Activated CD4-positive, CD25-positive, alpha-beta regulatory T cell treated with anti-CD3 and anti-CD28 coated beads, Interleukin-2, amount 50 U/mL, for 24 hours (primary cell): ENCODE measurements at regions not wholly inside any gene's neighbourhood (a gene's known extent, or its start where the extent isn't known, plus 50 kb on each side); places are given as distances from the start of the nearest gene placed in this dataset.
"Not testable (repeated sequence)": the region's sequence is repeated elsewhere in the genome, so short reads cannot be mapped to it uniquely, and the experiment has no call there.

Experiments used
- ATAC-seq, 2 donors: fragments of 150-1000 bp; cut with Tn5 transposase; one replicate each; pipeline ENCODE4 v1.10.0; 2021; ENCODE audit warnings: mild to moderate bottlenecking in 1 of 2, moderate library complexity in 1 of 2

DNA sequence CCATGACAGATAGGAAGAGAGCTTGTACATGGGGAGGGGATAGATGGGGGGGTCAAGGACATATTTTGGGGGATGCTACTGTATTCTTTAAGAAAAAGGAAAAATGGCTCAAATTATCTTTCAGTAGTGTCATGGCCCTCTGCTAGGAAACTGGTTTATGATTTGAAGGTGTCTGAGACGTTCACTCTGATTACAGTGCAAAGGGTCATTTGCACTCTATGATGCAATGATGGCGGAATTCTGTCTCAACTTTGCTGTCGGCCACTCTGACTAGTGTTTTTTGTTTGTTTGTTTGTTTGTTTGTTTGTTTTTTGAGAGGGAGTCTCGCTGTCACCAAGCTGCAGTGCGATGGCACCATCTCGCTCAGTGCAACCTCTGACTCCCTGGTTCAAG, 180.0 kb downstream of the SOX4 start:
- no peak for ATAC-seq

DNA sequence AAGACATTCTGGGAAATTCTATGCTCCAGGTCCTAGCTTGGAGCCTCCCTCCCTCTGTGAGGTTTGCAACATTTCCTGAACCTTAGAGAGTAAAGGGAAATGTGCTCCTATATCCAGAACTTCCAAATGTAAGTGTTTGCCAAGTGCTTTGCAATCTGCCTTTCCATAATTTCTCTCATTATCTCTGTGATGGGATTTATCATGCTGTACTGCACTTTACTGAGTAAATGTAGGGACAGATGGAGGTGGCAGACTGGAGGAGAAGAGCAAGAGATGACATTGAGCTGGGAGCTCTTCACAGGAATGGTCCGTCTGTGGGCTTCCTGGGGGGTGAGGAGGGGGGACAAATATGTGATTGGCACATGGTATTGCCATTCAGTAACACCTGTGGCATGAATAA, 184.3 kb downstream of the SOX4 start:
- ATAC-seq, result no peak

DNA sequence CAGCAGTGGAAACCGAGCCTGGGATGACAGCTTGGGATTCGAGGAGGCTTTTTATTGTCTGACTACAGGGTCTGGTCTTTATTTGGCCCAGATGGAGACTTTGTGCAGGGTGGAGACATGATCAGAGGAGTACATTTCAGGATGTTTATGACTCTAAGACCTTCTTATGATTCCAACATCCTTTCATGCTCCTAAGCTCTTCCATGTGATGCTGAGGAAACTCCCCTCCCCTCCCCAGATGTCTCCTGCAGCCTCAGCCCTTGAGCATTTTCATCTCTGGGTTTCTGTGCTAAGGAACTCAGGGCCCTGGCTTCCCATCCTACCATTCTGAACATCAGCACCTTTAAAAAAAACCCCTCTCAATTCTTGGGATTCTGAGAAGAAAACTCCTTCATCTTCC, 186.6 kb downstream of the SOX4 start:
- no peak for ATAC-seq

DNA sequence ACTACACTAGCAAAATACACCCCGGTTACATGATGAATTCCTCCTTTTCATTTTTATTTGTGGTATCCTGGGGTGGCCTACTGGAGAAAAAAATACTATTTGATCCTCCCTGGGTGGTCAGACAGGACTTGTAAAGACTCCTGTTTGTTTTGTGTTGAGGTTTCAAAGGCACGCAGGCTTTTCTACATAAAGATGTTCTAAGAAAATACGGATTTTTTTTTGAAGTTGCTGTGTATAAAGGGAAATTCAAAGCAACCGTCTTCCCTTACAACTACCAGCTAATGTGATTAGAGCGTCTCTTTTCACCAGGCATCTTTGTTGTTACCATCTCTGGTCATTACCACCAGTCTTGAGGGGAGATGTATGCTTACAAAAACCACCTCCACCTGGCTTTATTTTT, 187.1 kb downstream of the SOX4 start:
- ATAC-seq, result no peak

DNA sequence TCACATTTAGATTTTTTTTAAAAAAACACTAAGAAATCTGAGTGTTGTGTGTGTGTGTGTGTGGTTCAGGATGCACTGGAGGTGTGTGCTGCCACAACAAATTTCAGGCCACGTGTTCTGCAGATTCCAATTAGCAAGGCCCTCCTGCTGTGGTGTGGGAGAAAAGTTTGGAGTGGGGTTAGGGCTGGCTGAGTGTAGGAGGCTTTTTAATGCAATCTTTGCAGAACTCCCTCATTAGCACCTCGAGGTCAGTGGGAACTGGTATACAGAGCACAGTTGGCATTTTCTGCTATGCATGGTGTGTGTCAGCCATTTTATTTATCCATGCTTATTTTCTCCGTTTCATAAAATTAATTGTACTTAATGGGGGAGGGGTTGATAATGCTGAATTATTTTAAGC, 187.6 kb downstream of the SOX4 start:
- ATAC-seq, result no peak

DNA sequence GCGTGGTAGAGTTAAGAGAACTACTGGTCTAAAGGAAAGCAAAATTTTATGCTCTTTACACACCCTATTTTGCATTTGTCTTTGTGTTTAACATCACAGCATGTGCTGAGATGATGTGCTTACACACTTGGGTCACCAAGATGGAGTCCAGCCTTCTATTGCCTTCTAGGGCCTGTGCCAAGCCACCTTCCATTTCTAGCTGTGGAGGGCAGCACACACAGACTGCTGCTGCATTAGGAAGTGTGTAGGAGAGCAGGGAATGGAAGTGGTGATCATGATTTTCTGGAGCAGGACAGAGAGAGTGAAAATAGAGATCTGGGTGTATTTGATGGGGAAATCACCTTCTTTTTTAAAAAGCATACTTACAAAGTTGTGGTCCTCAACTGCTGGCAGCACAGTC, 191.6 kb downstream of the SOX4 start:
- ATAC-seq, result no peak

DNA sequence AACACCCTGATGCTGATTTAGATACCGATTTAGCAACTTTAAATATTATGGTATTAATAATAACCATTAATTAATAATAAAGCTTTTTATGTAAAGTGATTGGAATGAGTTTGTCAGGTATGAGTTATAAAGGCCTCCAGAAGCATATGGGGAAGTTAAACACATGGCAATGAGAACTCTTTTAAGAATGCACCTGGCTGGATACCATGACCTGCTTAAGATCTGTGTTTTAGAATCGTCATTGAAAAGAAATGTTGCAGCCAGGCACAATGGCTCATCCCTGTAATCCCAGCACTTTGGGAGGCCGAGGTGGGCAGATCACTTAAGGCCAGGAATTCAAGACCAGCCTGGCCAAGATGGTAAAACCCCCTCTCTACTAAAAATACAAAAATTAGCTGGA, 197.5 kb downstream of the SOX4 start:
- ATAC-seq, result no peak

DNA sequence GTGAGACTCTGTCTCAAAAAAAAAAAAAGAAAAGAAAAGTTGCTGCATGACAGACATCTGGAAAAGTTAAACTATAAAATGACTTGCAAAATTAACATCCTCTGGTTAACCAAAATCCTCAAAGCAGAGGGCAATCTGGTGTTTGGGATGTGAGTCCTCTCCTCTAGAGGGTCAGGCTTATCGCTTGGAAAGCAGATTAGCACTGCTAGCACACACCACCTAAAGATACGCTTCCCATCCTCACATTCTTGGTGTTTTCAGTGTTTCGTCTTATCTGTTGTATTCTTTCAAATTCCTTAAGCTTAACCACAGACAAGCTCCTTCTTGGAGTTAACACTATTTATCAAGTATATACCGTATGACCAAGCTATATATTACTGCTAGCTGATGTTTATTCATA, 198.0 kb downstream of the SOX4 start:
- ATAC-seq, result no peak

DNA sequence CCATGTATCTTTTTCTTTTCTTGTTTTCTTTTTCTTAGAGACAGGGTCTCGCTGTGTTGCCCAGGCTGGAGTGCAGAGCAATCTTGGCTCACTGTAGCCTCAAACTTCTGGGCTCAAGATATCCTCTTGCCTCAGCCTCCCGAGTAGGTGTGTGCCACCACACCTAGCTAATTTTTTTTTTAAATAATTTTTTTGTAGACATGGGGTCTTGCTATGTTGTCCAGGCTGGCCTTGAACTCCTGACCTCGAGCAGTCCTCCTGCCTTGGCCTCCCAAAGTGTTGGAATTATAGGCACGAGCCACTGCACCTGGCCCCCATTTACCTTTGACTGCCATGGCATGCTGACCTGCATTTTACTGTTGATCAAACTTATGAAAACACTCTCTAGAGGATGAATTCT, 198.6 kb downstream of the SOX4 start:
- no peak for ATAC-seq

DNA sequence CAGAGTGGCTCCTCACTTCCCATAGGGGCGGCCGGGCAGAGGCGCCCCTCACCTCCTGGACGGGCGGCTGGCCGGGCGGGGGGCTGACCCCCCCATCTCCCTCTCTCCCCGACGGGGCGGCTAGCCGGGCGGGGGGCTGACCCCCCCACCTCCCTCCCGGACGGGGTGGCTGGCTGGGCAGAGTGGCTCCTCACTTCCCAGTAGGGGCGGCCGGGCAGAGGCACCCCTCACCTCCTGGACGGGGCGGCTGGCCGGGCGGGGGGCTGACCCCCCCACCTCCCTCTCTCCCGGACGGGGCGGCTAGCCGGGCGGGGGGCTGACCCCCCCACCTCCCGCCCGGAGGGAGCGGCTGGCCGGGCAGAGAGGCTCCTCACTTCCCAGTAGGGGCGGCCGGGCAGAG, 203.4 kb downstream of the SOX4 start:
- not testable (repeated sequence) for ATAC-seq

DNA sequence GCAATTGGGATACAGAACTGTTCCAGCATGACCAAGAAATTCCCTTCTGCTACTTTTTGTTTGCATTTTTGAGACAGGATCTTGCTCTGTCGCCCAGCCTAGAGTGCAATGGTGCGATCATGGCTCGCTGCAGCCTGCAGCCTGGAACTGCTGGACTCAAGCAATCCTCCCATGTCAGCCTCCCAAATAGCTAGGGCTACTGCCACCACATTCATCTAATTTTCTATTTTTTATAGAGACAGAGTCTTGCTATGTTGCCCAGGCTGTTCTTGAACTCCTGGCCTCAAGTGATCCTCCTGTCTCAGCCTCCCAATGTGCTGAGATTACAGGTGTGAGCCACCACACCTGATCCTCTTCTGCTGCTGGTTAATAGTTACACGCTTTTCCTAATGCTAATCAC, 204.9 kb downstream of the SOX4 start:
- ATAC-seq, result no peak

DNA sequence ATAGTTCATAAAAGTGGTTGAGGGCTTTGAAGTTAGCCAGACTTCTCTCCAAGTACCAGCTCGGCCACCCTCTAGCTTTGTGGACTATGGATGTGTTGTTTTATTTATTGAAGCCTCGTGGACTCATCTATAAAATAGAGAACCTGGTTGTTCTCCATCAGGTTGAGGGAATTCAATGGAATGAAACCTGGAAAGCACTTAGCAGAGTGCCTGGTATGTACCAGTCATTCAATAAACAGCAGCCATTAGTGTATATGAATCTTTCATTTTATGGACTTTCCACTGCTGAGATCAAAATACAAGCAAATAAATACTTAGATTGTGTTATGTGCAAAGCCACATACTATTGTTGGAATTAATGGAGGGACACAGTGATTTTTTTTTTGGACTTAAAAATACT, 206.8 kb downstream of the SOX4 start:
- no peak for ATAC-seq

DNA sequence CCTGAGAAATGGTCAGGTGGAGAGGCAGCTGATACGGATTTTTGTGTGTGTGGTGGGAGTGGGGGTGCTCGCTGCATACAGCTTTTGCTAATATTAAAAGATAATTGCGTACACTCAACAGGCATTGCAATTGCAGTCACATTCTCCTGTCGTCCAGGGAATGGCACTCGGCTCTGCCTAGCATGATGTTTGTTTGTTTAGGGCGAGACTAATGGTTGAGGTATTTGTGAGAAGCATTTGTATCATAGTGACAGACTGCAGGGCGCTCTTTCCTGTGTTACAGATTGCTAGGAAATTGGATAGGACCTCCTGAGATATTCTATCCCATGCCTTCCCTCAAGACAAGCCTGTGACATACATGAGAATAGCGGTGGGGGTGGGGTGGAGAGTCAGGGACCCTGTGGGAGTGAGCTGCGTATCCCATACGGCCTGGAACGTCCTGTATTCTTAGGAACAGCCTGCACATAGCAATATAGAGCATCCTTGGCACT, 207.4 kb downstream of the SOX4 start:
- no peak for ATAC-seq

DNA sequence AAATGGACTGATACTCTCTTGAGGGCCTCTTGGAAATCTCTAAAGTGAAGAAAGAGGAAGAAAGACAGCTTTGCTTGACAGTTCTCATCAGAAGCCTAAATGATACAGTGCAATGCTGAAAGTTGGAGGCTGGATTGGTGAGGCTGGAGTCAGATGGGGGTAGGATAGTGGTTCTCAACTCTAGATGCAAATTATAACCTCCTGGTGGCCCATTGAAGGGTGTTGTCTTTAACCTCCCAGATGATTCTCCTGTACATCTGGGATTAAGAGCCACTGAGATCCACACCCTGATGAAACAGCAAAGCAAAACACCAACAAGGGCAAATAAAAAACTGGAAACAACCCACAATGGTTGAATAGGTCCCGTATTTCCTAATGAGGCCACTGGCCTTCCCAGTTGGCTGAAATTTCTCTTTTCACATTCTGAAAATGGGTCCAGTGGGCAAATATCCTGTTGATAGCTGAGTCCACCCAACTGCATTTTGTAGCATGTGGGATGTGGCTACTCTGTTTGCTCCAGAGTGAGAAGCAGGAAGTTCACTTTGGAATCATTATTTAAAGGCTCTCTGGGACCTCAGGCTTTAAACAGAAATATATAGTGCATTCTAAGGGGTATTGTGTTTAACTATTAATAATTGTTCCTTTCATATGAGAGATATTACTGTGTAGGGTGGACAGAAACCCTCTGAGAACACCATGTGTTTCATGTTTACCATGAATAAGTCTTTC, 208.1 kb downstream of the SOX4 start:
- no peak for ATAC-seq

DNA sequence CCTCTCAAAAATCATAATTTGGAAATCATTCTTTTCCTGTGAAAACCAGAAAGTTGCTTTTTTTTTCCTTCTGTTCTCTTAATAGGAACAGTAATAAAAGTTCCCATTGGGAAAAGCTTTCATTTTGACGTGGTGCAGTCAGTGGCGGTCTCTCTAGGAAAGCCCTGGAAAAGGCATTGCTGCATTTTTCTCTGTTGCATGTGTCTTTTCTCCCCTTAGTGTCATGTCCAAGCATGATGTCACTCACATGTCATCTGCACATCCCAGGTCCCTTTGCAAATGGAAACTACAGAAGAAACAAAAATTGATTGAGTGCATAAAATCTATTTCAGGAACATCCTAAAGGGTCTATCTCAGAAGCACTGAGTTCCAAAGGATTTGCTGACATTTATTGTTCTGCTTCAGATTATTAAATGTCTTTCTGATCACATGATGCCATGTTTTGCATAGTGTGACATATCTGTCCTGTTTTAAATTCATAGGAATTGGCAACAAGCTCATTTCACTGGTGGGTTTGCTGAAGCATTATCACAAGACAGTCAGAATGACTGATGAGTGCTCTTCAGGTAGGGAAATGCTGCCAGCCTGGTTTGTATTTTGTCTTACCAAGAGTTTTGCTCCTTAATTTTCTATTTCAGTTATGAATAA, 208.7 kb downstream of the SOX4 start:
- ATAC-seq, result no peak

DNA sequence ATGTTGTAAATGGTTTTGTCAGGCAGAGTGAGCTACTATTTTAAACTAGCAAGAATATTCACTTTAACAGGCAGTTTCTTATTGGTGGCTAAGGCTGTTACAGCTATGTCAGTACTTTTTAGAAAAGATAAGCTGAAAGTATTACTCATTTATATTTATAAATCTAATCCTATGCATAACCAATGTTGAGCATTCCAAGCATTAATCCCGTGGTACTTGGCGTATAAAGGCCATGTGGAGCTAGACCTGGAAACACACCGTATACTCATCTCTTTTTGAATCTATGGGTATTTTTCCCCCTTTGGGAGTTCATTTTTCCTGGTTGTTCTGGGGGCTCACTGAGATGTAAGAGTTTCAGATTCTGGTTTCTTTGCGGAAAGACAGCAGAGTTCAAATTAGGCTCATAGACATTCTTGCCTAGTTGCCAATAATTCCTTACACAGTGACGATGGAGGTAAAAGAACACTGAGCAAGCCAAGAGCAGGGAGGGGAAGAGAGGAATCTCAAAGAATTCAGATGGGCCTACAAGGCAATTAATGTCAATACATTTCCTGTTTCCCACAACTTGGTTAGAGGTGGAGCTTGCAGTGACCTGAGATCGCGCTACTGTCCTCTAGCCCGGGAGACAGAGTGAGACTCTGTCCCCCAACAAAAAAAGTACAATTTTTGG, 211.5 kb downstream of the SOX4 start:
- ATAC-seq, result no peak

DNA sequence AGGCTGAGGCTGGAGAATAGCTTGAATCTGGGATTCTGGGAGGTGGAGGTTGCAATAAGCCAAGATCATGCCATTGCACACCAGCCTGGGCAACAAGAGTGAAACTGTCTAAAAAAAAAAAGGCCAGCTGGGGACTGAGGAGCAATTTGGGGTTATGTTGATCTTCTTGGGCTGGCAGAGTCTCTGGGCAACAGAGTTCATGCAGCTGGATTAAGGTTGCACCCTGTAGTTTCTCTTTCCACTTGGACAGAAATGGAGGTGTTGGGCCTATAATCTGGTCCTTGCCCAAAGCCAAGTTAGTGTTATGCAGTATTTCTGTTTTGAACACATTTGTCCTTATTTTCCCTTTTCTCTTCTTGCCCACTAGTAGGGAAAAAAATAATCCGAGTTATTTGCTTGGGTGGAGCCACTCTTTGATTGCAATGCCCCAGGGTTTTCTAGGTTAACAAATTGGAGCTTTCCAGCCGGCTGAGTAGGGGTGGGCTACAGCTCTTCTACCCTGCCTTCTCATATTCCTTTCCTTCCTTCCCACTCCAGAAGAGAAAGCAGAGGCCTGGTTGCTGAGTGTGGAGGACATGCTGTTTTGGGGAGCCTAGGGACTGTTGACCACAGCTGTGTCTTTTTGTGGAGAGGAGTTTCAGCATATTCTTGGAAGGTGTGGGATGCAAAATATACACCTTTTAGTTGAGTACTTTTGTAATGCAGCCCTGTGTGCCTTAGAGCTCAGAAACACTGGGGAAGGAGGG, 213.9 kb downstream of the SOX4 start:
- no peak for ATAC-seq

DNA sequence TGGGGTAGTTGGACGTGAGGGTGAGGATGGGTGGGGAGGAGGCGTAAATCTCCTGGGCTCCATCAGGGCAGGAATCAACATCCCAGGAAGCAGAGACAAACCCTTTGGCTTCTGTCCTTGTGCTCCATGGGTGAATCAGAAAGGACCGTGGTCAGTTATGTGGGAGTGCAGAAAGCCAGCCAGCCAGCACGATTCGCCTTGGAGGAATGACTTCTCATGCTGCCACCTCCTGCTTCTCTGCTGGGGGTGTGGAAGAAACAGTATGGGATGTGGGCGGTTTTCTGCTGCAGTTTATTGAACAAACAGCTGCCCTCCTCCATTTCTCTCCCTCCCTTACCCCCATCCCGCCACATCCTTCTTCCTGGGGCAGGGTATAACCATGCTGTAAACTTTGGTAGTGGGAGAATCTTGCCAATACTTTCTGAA, 214.5 kb downstream of the SOX4 start:
- no peak for ATAC-seq

DNA sequence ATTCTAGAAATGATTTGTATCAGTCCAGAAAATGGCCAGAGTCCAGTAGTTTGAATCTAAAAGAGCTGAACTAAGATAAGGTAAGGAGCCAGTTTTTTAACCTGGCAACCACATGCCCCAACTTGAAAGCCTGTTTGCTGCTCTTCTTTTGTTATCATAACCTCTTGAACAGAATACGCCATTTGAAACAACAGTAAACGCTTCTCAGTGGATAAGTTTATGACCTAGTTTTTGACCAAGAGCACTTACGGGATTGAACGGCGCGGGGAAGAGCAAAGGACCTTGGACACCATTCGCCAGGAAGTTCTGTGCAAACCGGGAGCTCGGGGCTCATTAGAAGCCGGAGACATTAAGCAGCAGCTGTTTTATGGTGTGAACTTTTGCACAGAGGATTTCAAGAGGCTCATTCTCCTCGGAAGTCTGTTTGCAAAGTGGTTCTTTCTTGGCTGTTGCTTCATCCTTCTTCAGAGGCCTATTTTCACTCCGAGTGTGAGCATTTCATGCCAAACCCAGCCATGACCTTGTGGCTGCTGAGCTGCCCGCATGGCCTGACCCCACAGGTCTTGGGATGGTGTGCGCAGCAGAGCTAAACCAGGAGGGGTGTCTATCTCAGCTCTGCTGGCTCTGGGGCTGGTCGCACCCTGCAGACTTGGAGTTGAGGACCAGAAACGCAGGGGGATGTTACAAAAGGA, 215.1 kb downstream of the SOX4 start:
- ATAC-seq, result no peak

DNA sequence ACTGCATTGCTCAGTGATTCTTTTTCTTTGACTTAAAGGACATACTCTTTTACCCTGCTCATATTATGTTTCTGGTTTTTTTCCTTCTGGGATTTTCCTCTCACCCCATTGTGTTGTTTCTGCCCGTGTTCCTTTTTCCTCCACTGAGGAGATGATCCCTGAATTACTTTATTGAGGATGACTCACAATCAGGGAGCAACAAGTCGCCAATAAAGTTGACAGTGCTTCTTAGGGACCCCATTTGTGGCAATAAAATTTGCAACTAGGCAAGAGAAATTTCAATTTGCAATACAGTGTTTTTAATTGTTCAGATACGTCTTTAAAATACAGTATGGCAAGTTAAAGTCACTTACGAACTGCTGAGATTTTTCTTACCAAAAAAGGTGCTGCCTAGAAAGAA, 217.9 kb downstream of the SOX4 start:
- ATAC-seq, result no peak

DNA sequence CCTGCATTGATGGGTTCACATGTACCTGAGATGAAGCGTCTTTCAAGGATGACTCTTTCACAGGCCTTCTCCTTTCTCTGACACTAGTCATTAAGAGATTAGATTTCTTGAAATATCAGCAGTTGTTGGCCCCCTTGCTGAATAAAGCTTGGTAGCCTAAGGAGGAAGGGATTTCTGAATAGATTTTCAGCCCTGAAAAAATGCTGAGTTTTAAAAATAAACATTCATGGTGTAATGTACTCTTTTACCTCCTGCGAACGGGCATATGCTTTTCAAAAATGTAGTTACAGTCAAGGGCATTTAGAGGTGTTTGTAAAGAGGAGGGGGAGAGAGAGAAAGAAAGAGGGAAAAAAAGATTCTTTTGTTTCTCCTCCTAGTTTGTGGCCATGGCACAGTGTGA, 222.7 kb downstream of the SOX4 start:
- ATAC-seq, result no peak

DNA sequence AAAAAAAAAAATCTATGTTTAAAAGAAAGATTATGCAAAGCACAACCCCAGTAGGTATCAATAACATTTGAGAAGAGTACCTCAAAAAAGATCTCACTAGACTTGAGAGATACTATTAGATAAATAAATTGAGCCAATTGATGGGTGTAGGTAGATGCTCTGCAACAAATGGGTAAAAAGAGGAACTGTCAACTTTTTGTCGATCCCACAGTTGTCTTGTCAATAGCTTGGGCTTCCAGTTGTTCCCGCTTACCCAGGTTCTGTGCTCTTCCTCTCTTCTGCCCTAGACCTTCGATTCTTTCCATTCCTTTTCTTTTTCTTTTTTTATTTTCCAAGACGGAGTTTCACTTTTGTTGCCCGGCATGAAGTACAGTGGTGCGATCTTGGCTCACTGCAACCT, 226.9 kb downstream of the SOX4 start:
- ATAC-seq, result no peak

DNA sequence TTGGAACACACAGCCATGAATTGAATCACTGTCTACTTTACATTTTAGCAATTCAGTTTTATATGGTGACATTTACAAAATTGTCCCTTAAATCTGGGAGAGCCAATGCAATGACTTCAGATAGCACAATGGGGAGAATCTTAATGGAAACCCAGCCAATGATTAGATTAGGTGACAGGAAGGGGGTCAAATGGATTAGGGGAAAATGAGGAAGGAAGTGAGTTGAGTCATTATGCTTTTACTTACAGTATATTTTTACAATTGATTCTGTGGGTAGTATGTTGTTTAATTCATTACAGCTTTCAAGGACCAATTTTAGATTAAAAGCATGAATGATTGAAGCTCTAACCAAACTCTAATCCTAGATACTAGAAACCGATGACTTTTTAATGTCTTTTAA, 229.8 kb downstream of the SOX4 start:
- no peak for ATAC-seq
